ENCODE measurements at regions not wholly inside any gene's neighbourhood (a gene's known extent, or its start where the extent isn't known, plus 50 kb on each side); places are given as distances from the start of the nearest gene placed in this dataset.

- TF ChIP-seq CTCF (IDR thresholded peaks at IDR 0.05) (no peak), EZH2 (IDR thresholded peaks at IDR 0.05) (no peak)
Measured at GRCh38 chr6:25025919-25026301, 90.2 kb upstream of the RIPOR2 start.

Data from neural progenitor cell (in vitro differentiated cells).